ENCODE measurements at regions not wholly inside any gene's neighbourhood (a gene's known extent, or its start where the extent isn't known, plus 50 kb on each side); places are given as distances from the start of the nearest gene placed in this dataset.

DNA sequence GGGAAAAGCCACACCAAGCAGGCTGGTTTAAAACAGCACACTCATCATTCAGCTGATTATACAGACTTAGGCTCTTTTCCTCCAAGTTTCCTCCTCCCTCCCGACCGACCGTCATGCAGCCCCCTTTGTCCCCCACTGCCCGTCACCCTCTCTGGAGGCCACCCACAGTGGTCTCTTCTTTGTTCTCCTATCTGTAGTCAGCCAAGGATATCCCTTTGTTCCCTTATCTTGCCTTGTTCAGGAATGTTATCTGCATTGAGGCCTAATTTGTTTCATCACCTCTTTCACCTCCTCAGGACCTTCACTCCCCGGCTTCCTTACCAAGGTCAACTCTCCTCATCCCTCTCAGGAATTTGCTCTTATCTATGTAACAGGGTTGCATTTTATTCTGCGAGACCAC, 186.4 kb upstream of the CDH13 start:
- TF ChIP-seq, protein P1, sequence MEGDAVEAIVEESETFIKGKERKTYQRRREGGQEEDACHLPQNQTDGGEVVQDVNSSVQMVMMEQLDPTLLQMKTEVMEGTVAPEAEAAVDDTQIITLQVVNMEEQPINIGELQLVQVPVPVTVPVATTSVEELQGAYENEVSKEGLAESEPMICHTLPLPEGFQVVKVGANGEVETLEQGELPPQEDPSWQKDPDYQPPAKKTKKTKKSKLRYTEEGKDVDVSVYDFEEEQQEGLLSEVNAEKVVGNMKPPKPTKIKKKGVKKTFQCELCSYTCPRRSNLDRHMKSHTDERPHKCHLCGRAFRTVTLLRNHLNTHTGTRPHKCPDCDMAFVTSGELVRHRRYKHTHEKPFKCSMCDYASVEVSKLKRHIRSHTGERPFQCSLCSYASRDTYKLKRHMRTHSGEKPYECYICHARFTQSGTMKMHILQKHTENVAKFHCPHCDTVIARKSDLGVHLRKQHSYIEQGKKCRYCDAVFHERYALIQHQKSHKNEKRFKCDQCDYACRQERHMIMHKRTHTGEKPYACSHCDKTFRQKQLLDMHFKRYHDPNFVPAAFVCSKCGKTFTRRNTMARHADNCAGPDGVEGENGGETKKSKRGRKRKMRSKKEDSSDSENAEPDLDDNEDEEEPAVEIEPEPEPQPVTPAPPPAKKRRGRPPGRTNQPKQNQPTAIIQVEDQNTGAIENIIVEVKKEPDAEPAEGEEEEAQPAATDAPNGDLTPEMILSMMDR (IDR thresholded peaks at IDR 0.05 in 8 of 11, conservative IDR thresholded peaks at IDR 0.05 in 3 of 11): no peak
- no peak for TF ChIP-seq POLR2A (IDR thresholded peaks at IDR 0.05)
